ENCODE measurements at regions not wholly inside any gene's neighbourhood (a gene's known extent, or its start where the extent isn't known, plus 50 kb on each side); places are given as distances from the start of the nearest gene placed in this dataset.

DNA sequence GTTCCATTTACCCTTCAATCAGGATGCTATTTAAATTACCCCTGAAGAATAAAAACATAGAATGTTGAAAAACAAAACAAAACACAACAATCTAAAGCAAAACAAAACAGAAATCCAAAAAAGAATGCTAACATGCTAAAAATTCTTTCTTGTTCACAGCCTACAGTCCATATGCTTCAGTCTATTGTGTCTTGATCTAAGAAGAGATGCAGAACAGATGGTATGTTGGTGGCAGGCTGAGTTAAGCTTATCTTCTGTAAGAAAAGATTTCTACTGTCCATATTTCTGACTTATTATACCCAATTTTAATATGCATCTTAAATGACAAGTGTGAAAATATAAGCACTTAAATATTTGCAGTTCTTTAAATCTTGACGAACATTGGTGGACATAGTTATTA lies 356.1 kb upstream of the SLITRK1 start:
- no peak for ATAC-seq
- TF ChIP-seq NANOG (IDR thresholded peaks at IDR 0.05; ENCODE audit: borderline replicate concordance): no peak
- DNase-seq (ENCODE audit: low spot score): no peak
- Histone ChIP-seq H3K27ac (ENCODE audit: low read depth) (no peak overlapping the region), H3K4me1 (ENCODE audit: insufficient read depth) (no peaks in the 10 kb centered on the region), H3K4me3 (no peak overlapping the region), H4K20me1 (replicated peaks; ENCODE audit: insufficient read depth) (no peaks in the 10 kb centered on the region), H3K79me2 (replicated peaks; ENCODE audit: insufficient read depth) (no peaks in the 10 kb centered on the region), H3F3A (replicated peaks; ENCODE audit: low read depth) (no peaks in the 10 kb centered on the region), H2AFZ (no peak overlapping the region), H3K4me2 (no peak overlapping the region), H3K27me3 (ENCODE audit: insufficient read depth) (no peaks in the 10 kb centered on the region), H3K9me2 (ENCODE audit: insufficient read depth) (0 out of 2 replicates have a peak, but pooled peaks cover 3% of the 10 kb centered on the region), H3K36me3 (ENCODE audit: insufficient read depth) (no peaks in the 10 kb centered on the region)
- Mint-ChIP-seq H3K27ac (no peak overlapping the region), H3K36me3 (ENCODE audit: low read depth) (no peaks in the 10 kb centered on the region), H3K27me3 (ENCODE audit: insufficient read depth, low read depth, poor library complexity) (no peaks in the 10 kb centered on the region), H3K4me1 (no peaks in the 10 kb centered on the region), H3K9me3 (peaks cover 4% of the 10 kb centered on the region; the same call in 2 of the 3 replicates), H3K4me3 (no peak overlapping the region)

DNA sequence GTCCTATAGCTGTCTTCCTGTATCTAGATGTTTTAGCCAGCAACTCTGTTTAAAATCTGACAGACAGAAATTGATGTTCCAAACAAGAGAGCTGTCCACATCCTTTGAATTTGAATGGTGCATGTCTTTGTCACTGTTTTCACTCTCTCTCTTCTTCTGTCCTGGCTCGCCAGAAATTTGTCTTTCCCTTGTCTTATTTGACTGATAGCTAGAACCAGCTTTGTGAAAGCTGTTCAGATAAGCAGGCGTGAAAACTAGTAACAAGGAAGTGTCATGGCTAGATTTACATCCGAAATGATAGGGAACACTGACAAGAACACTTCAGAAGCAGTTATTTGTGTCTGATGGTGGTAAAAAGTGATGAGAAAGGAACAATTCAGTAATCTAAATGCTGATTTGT lies 354.9 kb upstream of the SLITRK1 start:
- no peak overlapping the region; the same call in 1 of the 2 replicates for H2AFZ ChIP-seq
- no peaks in the 10 kb centered on the region for H3K4me1 Mint-ChIP-seq
- H3K27me3 ChIP-seq (ENCODE audit: insufficient read depth): no peaks in the 10 kb centered on the region
- no peak overlapping the region for H3K4me3 ChIP-seq
- no peaks in the 10 kb centered on the region for H3K4me1 ChIP-seq (ENCODE audit: insufficient read depth)
- no peaks in the 10 kb centered on the region for H3K36me3 ChIP-seq (ENCODE audit: insufficient read depth)
- no peaks in the 10 kb centered on the region for H3F3A ChIP-seq (replicated peaks; ENCODE audit: low read depth)
- DNase-seq (ENCODE audit: low spot score) (no peak), ATAC-seq (no peak)
- H3K9me3 Mint-ChIP-seq: peaks cover 4% of the 10 kb centered on the region; the same call in 2 of the 3 replicates
- H3K27ac Mint-ChIP-seq: no peak overlapping the region
- no peak overlapping the region for H3K4me2 ChIP-seq
- no peak for TF ChIP-seq ZNF331 (CRISPR knock-in tag; IDR thresholded peaks at IDR 0.05; ENCODE audit: low read depth)
- no peak for TF ChIP-seq ZNF114 (CRISPR knock-in tag; IDR thresholded peaks at IDR 0.05)
- TF ChIP-seq STAT1 (IDR thresholded peaks at IDR 0.05; ENCODE audit: unreplicated experiment): no peak
- TF ChIP-seq EZH2phosphoT487 (IDR thresholded peaks at IDR 0.05; ENCODE audit: unreplicated experiment): no peak
- TF ChIP-seq EZH2 (IDR thresholded peaks at IDR 0.05; ENCODE audit: low read depth, unreplicated experiment): no peak
- no peak for TF ChIP-seq POLR2AphosphoS5 (IDR thresholded peaks at IDR 0.05; ENCODE audit: low read depth)
- no peaks in the 10 kb centered on the region for H3K79me2 ChIP-seq (replicated peaks; ENCODE audit: insufficient read depth)
- no peaks in the 10 kb centered on the region for H3K27me3 Mint-ChIP-seq (ENCODE audit: insufficient read depth, low read depth, poor library complexity)
- H3K27ac ChIP-seq (ENCODE audit: low read depth): no peak overlapping the region
- no peak overlapping the region for H3K4me3 Mint-ChIP-seq
- no peaks in the 10 kb centered on the region for H4K20me1 ChIP-seq (replicated peaks; ENCODE audit: insufficient read depth)
- no peaks in the 10 kb centered on the region for H3K36me3 Mint-ChIP-seq (ENCODE audit: low read depth)
- 0 out of 2 replicates have a peak, but pooled peaks cover 3% of the 10 kb centered on the region for H3K9me2 ChIP-seq (ENCODE audit: insufficient read depth)

DNA sequence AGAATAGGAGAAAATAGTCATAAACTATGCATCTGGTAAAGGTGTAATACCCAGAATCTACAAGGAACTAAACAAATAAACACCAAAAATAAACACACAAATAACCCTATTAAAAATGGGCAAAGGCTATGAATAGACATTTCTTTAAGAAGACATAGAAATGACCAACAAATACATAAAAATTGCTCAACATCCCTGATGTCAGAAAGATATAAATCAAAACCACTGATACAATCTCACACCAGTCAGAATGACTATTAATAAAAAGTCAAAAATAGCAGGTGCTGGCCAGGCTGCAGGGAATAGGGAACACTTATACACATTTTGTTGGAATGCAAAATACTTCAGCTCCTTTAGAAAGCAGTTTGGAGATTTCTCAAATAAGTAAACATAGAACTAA lies 352.1 kb upstream of the SLITRK1 start:
- Mint-ChIP-seq H3K36me3 (ENCODE audit: low read depth) (no peaks in the 10 kb centered on the region), H3K9me3 (no peaks in the 10 kb centered on the region), H3K4me3 (no peak overlapping the region), H3K4me1 (peaks cover 8% of the 10 kb centered on the region; the same call in 2 of the 3 replicates), H3K27ac (no peak overlapping the region), H3K27me3 (ENCODE audit: insufficient read depth, low read depth, poor library complexity) (no peaks in the 10 kb centered on the region)
- DNase-seq (ENCODE audit: low spot score): no peak
- no peaks in the 10 kb centered on the region for H4K20me1 ChIP-seq (replicated peaks; ENCODE audit: insufficient read depth)
- no peaks in the 10 kb centered on the region for H3F3A ChIP-seq (replicated peaks; ENCODE audit: low read depth)
- no peaks in the 10 kb centered on the region for H3K27me3 ChIP-seq (ENCODE audit: insufficient read depth)
- no peak overlapping the region for H2AFZ ChIP-seq
- no peak for ATAC-seq
- H3K9me2 ChIP-seq (ENCODE audit: insufficient read depth): 0 out of 2 replicates have a peak, but pooled peaks cover 3% of the 10 kb centered on the region
- no peak overlapping the region for H3K27ac ChIP-seq (ENCODE audit: low read depth)
- no peaks in the 10 kb centered on the region for H3K79me2 ChIP-seq (replicated peaks; ENCODE audit: insufficient read depth)
- peaks cover 4% of the 10 kb centered on the region; the same call in 1 of the 2 replicates for H3K4me1 ChIP-seq (ENCODE audit: insufficient read depth)
- no peaks in the 10 kb centered on the region for H3K36me3 ChIP-seq (ENCODE audit: insufficient read depth)
- H3K4me3 ChIP-seq: no peak overlapping the region
- no peak overlapping the region for H3K4me2 ChIP-seq
- TF ChIP-seq, protein P1, sequence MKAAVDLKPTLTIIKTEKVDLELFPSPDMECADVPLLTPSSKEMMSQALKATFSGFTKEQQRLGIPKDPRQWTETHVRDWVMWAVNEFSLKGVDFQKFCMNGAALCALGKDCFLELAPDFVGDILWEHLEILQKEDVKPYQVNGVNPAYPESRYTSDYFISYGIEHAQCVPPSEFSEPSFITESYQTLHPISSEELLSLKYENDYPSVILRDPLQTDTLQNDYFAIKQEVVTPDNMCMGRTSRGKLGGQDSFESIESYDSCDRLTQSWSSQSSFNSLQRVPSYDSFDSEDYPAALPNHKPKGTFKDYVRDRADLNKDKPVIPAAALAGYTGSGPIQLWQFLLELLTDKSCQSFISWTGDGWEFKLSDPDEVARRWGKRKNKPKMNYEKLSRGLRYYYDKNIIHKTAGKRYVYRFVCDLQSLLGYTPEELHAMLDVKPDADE (IDR thresholded peaks at IDR 0.05): no peak
- no peak for TF ChIP-seq NANOG (IDR thresholded peaks at IDR 0.05; ENCODE audit: borderline replicate concordance)
- TF ChIP-seq, protein P2, sequence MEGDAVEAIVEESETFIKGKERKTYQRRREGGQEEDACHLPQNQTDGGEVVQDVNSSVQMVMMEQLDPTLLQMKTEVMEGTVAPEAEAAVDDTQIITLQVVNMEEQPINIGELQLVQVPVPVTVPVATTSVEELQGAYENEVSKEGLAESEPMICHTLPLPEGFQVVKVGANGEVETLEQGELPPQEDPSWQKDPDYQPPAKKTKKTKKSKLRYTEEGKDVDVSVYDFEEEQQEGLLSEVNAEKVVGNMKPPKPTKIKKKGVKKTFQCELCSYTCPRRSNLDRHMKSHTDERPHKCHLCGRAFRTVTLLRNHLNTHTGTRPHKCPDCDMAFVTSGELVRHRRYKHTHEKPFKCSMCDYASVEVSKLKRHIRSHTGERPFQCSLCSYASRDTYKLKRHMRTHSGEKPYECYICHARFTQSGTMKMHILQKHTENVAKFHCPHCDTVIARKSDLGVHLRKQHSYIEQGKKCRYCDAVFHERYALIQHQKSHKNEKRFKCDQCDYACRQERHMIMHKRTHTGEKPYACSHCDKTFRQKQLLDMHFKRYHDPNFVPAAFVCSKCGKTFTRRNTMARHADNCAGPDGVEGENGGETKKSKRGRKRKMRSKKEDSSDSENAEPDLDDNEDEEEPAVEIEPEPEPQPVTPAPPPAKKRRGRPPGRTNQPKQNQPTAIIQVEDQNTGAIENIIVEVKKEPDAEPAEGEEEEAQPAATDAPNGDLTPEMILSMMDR (conservative IDR thresholded peaks at IDR 0.05; ENCODE audit: low read depth in 2 of 2): no peak
- TF ChIP-seq EZH2 (IDR thresholded peaks at IDR 0.05; ENCODE audit: low read depth, unreplicated experiment): no peak
- TF ChIP-seq EZH2phosphoT487 (IDR thresholded peaks at IDR 0.05; ENCODE audit: unreplicated experiment): no peak
- no peak for TF ChIP-seq CREB1 (CRISPR knock-in tag; IDR thresholded peaks at IDR 0.05; ENCODE audit: low read depth)
- TF ChIP-seq STAT1 (IDR thresholded peaks at IDR 0.05; ENCODE audit: unreplicated experiment): no peak
